Inferior parietal cortex (tissue), 1 donor: ENCODE measurements at regions not wholly inside any gene's neighbourhood (a gene's known extent, or its start where the extent isn't known, plus 50 kb on each side); places are given as distances from the start of the nearest gene placed in this dataset.

Source experiments
- DNase-seq: peaks from one replicate; pipeline ENCODE4 v3.0.0-alpha.2; 2016; ENCODE audit errors: extremely low spot score

- DNase-seq = no peak
These were observed 80.8 kb upstream of the RNU6ATAC start for GRCh38 chr9:134245179-134245578.

- no peak for DNase-seq
These were observed 78.2 kb upstream of the RXRA start for GRCh38 chr9:134247918-134248631.

- DNase-seq = no peak
These were observed 74.8 kb upstream of the RXRA start for GRCh38 chr9:134251296-134252069.

DNA sequence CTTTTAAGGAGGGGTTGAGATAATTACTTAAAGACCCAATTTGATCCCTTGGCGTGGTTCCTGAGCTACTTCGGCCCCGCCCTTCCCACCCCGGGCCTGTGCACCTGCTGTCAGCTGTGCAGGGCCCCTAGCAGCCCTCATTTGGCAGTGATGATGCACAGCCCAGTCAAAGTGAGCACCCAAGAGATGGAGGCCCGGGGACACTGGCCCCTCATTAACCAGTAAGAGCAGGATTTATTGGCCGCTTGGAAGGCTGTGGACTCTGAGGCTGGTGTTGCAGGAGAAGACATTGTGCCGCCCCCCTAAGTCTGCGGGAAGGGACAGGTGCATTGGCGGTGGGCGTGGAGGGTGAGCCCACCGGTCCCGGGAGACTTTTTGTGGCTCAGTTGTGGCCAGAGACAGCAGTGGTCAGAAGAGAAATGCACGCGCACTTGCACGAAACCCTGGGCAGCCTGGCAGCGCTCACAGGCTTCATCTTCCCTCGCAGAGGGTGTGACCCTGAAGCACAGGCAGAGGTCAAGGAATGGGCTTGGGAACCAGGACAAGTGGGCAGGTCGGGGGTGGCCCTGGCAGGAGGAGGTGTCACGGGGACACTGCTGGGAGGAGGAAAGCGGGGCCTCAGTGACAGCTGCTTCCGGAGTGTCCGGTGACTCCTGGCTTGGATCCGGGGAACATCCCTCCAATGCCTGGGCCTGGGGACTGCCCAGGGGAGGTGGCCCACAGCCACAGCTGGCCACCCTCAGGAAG lies 74.0 kb upstream of the RXRA start:
- no peak for DNase-seq

DNA sequence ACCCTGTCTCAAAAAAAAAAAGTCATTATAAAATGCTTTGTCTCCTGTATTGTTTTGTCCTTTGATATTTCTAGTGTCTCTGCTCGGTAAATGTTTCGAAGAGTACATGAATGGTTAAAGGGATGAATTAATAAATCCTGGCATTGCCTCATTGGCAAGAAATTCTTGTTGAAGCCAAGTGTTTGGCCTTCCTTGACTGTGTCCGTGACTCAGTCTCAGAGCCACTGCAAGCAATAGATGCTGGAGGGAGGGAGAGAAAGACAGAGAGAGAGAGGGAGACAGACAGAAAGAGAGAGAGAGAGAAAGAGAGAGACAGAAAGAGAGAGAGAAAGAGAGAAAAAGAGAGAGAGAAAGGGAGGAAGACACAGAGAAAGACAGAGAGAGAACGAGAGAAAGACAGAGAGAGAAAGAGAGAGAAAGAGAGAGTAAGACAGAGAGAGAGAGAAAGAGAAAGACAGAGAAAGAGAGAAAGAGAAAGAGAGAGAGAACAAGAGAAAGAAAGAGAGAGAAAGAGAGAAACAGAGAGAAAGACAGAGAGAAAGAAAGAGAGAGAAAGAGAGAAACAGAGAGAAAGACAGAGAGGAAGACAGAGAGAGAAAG lies 72.5 kb upstream of the RXRA start:
- no peak for DNase-seq

- DNase-seq = no peak
These were observed 67.9 kb upstream of the RXRA start for GRCh38 chr9:134258332-134258731.

DNA sequence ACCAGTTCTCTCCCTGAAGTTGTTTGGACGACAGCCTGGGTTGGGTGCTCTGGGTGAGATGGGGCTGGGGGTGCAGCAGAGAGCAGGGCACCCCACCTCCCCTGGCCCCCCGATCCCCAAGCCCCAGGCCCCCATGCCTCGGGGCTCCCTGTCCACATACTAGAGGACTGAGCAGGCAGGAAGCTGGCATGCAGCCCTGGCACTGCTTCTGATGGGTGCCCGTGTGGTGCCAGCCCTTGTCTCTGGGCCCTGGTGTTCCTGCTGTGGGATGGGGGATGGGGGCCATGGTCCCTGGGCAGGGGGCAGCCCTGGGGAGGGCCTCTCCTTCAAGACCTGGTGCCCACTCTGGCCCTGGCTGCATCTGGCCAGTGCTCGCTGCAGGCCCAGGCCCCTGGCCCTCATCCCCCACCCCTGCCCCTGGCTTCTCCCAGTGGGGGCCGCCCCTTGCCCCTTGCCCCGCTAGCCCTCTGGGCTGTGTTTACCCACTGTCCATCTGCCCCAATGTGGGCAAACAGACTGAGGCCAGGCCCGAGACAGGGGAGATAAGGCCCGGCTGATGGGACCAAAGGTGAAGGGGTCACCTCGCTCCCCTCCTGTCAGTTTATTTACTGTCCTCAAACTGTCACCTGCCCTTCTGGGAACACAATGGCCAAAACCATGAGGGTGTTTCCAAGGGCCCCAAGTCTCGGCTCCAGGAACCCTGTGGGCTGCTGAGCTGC lies 67.3 kb upstream of the RXRA start:
- DNase-seq = no peak

DNA sequence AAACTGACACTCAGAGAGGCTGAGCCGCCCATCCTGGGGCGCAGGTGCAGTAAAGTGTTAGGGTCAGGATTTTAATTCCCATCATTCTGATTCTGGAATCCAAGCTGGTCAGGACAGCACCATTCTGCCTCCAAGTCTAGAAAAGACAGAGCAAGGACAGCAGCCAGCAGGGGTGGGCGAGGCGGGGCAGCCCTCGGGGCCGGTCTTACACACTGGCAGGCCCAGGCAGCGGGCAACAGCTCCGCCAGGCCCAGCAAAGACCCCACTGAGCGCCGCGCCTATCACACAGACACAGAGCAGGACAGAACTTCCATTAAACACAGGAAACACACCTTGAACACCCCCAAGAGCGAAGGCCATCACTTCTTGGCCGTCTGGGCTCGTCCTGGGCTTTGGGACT lies 66.5 kb upstream of the RXRA start:
- no peak for DNase-seq

GRCh38 chr9:134260801-134261200 lies 65.5 kb upstream of the RXRA start:
- DNase-seq = no peak

DNA sequence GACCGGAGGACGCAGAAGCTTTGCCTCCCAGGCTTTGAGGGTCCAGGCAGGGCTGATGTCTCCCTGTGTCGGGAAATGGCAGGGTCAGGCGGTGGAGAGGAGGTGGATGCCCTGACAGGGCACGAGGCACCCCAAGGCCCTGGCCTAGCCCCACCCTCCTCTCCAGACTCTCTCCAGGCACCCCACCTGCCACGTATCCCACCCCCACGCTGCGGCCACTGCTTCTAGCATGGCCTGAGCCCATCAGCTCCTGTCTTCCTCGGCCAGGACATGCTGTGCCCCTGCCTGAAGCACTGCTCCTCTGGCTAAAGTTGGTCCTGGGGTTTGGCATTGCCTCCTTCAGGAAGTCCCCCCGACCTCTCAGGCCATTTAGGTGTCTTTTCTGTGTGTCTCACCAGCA lies 64.2 kb upstream of the RXRA start:
- DNase-seq = no peak

- DNase-seq = no peak
These were observed 62.7 kb upstream of the RXRA start for GRCh38 chr9:134263596-134263995.

DNA sequence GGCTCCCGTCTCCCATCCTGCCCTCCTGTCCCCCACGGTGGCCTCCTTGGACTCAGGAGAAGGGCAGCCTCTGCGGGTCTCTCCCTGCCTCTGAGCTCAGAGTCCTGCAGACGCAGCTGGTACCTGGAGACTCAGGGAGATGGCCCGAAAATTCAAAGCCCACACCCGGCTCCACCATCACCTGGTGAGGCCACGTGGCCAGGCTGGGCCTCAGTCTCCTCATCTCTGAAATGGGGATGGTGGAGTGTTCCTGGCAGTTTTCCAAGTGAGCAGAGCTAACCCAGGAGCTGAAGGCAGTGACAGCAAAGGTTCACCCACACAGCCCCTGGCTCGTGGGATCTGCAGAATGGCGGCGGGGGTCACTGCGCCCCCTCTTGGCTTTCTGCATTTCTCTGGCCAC lies 62.1 kb upstream of the RXRA start:
- DNase-seq = no peak

GRCh38 chr9:134265078-134265477 lies 61.2 kb upstream of the RXRA start:
- DNase-seq = no peak

DNA sequence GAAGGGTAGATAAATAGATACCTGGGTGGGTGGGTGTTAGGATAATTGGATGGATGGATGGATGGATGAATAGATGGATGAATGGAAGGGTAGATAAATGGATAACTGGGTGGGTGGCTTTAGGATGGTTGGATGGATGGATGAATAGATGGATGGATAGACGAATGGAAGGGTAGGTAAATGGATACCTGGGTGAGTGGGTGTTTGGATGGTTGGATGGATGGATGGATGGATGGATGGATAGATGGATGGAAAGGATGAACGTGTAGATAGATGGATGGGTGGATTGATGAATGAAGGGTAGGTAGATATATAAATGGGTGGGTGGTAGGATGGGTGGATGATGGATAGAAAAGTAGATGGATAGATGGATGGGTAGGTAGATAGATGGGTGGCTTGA lies 59.8 kb upstream of the RXRA start:
- DNase-seq = no peak

- DNase-seq = no peak
These were observed 58.9 kb upstream of the RXRA start for GRCh38 chr9:134267305-134267880.

GRCh38 chr9:134267881-134268724 lies 58.2 kb upstream of the RXRA start:
- no peak for DNase-seq

GRCh38 chr9:134268747-134269146 lies 57.5 kb upstream of the RXRA start:
- no peak for DNase-seq

GRCh38 chr9:134271338-134272301 lies 54.6 kb upstream of the RXRA start:
- DNase-seq = no peak
